SK-N-SH (cell line): ENCODE measurements at regions not wholly inside any gene's neighbourhood (a gene's known extent, or its start where the extent isn't known, plus 50 kb on each side); places are given as distances from the start of the nearest gene placed in this dataset.
A peak's percentile ranks its signal among the peaks of the same experiment; 100 is the strongest.
"Not testable (repeated sequence)": the region's sequence is repeated elsewhere in the genome, so short reads cannot be mapped to it uniquely, and the experiment has no call there.

Experiments used
- CTCF ChIA-PET: fragments of 300-600, 350-600 bp; formaldehyde crosslinking; extraction: SDS; loops from one replicate; lab custom pipeline; 2021; lab: Yijun Ruan, JAX
- POLR2A ChIA-PET: fragments of 350-600 bp; sonication (Branson Sonifier 250); formaldehyde crosslinking; extraction: SDS; loops from one replicate; lab custom pipeline; 2020; ENCODE audit warnings: antibody characterized with exemption, inconsistent platforms; lab: Yijun Ruan, JAX
- DNase-seq: peaks from one replicate; pipeline ENCODE4 v3.0.0; 2012
- H2AFZ ChIP-seq: fragments of 200-600 bp; sonication (generic); 2 replicates; pipeline ENCODE4 v1.8.1; 2016; ENCODE audit warnings: antibody characterized with exemption, mild to moderate bottlenecking, low read depth
- H3F3A ChIP-seq: fragments of 200-600 bp; sonication (generic); replicated peaks from 2 replicates; pipeline ENCODE3; 2016; ENCODE audit warnings: antibody characterized with exemption, mild to moderate bottlenecking; ENCODE audit not compliant: insufficient read depth
- H3K27ac ChIP-seq, 2 experiments: fragments of 200-500 bp in 1 of 2; fragments of 200-600 bp in 1 of 2; sonication (Bioruptor generic) in 1 of 2; sonication (generic), shearing (Covaris generic) in 1 of 2; 2 replicates each; pipeline versions ENCODE4 v1.5.1 to v1.6.1; 2014 to 2016; ENCODE audit warnings: low read depth in 2 of 2, inconsistent platforms in 1 of 2, low read length in 1 of 2, mild to moderate bottlenecking in 1 of 2, mixed read lengths in 1 of 2
- H3K27me3 ChIP-seq: fragments of 200-600 bp; sonication (generic), shearing (Covaris generic); 2 replicates; pipeline ENCODE4 v1.6.1; 2016; ENCODE audit warnings: mixed run types; ENCODE audit not compliant: insufficient read depth
- H3K36me3 ChIP-seq, 2 experiments: fragments of 200-500 bp in 1 of 2; fragments of 200-600 bp in 1 of 2; sonication (Bioruptor generic) in 1 of 2; sonication (generic) in 1 of 2; replicated peaks in 1 of 2; 2 replicates each; pipeline versions ENCODE3 to v1.5.1; 2014 to 2016; ENCODE audit warnings: low read length in 1 of 2, mild to moderate bottlenecking in 1 of 2; ENCODE audit not compliant: insufficient read depth in 2 of 2, control insufficient read depth in 1 of 2
- H3K4me1 ChIP-seq, 2 experiments: fragments of 200-500 bp in 1 of 2; fragments of 200-600 bp in 1 of 2; sonication (Bioruptor generic) in 1 of 2; sonication (generic), shearing (Covaris generic) in 1 of 2; 2 replicates each; pipeline versions ENCODE4 v1.5.1 to v1.6.1; 2014 to 2016; ENCODE audit warnings: low read depth in 1 of 2, low read length in 1 of 2, mixed run types in 1 of 2; ENCODE audit not compliant: insufficient read depth in 2 of 2, control insufficient read depth in 1 of 2
- H3K4me2 ChIP-seq: fragments of 200-600 bp; sonication (generic), shearing (Covaris generic); 2 replicates; pipeline ENCODE4 v1.6.1; 2017; ENCODE audit warnings: mixed run types
- H3K4me3 ChIP-seq, 2 experiments: fragments of 200-500 bp in 1 of 2; fragments of 200-600 bp in 1 of 2; sonication (Bioruptor generic) in 1 of 2; sonication (generic), shearing (Covaris generic) in 1 of 2; 2 replicates each; pipeline versions ENCODE4 v1.5.1 to v1.8.1; 2014 to 2016; ENCODE audit warnings: low read depth in 2 of 2, inconsistent platforms in 1 of 2, low read length in 1 of 2, mild to moderate bottlenecking in 1 of 2, mixed read lengths in 1 of 2, moderate library complexity in 1 of 2
- H3K79me2 ChIP-seq: fragments of 200-600 bp; sonication (generic); 2 replicates; pipeline ENCODE4 v1.8.1; 2017; ENCODE audit warnings: mild to moderate bottlenecking; ENCODE audit not compliant: insufficient read depth
- H3K9ac ChIP-seq: fragments of 200-600 bp; sonication (generic); 2 replicates; pipeline ENCODE4 v1.6.1; 2017; ENCODE audit warnings: mixed run types
- H3K9me2 ChIP-seq: fragments of 200-600 bp; sonication (generic); 2 replicates; pipeline ENCODE4 v1.6.1; 2017; ENCODE audit warnings: mixed run types
- H3K9me3 ChIP-seq: fragments of 200-600 bp; sonication (generic); 2 replicates; pipeline ENCODE4 v1.6.1; 2017; ENCODE audit warnings: mixed run types, mild to moderate bottlenecking, moderate library complexity
- H4K20me1 ChIP-seq: fragments of 200-600 bp; sonication (generic); 2 replicates; pipeline ENCODE4 v1.6.1; 2017; ENCODE audit warnings: mild to moderate bottlenecking, mixed run types; ENCODE audit not compliant: insufficient read depth
- CHD2 ChIP-seq: fragments of 150-350 bp; IDR thresholded peaks from 2 replicates; pipeline ENCODE4 v1.6.1; 2018; ENCODE audit warnings: low read length; ENCODE audit not compliant: partially characterized antibody
- ELF1 ChIP-seq: IDR thresholded peaks from 2 replicates; pipeline ENCODE4 v1.4.0; 2012
- EZH2phosphoT487 ChIP-seq: fragments of 200-600 bp; sonication (generic); IDR thresholded peaks from 2 replicates; pipeline ENCODE4 v1.6.1; 2017; ENCODE audit warnings: low read depth, mixed run types, mild to moderate bottlenecking, antibody characterized with exemption, moderate library complexity, borderline replicate concordance
- FOSL2 ChIP-seq: IDR thresholded peaks from 2 replicates; pipeline ENCODE4 v1.4.0; 2012; ENCODE audit warnings: low read depth, mild to moderate bottlenecking, moderate library complexity, borderline replicate concordance
- FOXJ3 ChIP-seq: sonication (generic); formaldehyde crosslinking; IDR thresholded peaks from 2 replicates; pipeline ENCODE4 v1.5.1; 2020; ENCODE audit warnings: mild to moderate bottlenecking, missing genetic modification reagents
- FOXM1 ChIP-seq: IDR thresholded peaks from 2 replicates; pipeline ENCODE4 v1.4.0; 2012; ENCODE audit warnings: low read depth, mild to moderate bottlenecking
- GATA2 ChIP-seq: sonication (generic); formaldehyde crosslinking; IDR thresholded peaks from 2 replicates; pipeline ENCODE4 v1.5.0; 2020; ENCODE audit warnings: mild to moderate bottlenecking, missing genetic modification reagents
- JUND ChIP-seq: IDR thresholded peaks from 2 replicates; pipeline ENCODE4 v1.4.0; 2012
- MAX ChIP-seq: IDR thresholded peaks from 2 replicates; pipeline ENCODE4 v1.4.0; 2012; ENCODE audit warnings: low read depth
- MXI1 ChIP-seq: IDR thresholded peaks from 2 replicates; pipeline ENCODE4 v1.6.1; 2012; ENCODE audit warnings: mild to moderate bottlenecking, low read depth, low read length, improper control_type of control experiment
- NFIC ChIP-seq: IDR thresholded peaks from 2 replicates; pipeline ENCODE4 v1.4.0; 2012; ENCODE audit warnings: borderline replicate concordance
- NRF1 ChIP-seq: IDR thresholded peaks from 2 replicates; pipeline ENCODE4 v1.6.1; 2012; ENCODE audit warnings: low read depth, mild to moderate bottlenecking, low read length
- POLR2AphosphoS5 ChIP-seq: IDR thresholded peaks from 2 replicates; pipeline ENCODE4 v1.6.1; 2012; ENCODE audit warnings: low read depth, low read length
- TAF1 ChIP-seq: IDR thresholded peaks from 2 replicates; pipeline ENCODE4 v1.6.1; 2012; ENCODE audit warnings: low read depth, mild to moderate bottlenecking, low read length, moderate library complexity, borderline replicate concordance
- TCF12 ChIP-seq: IDR thresholded peaks from 2 replicates; pipeline ENCODE4 v1.4.0; 2012
- USF1 ChIP-seq: IDR thresholded peaks from 2 replicates; pipeline ENCODE4 v1.4.0; 2012; ENCODE audit warnings: low read depth, borderline replicate concordance
- USF2 ChIP-seq: fragments of 150-350 bp; IDR thresholded peaks from 2 replicates; pipeline ENCODE4 v1.6.1; 2017; ENCODE audit warnings: antibody characterized with exemption, low read length, low read depth, borderline replicate concordance
- YY1 ChIP-seq: IDR thresholded peaks from 2 replicates; pipeline ENCODE4 v1.4.0; 2012; ENCODE audit warnings: low read depth, mild to moderate bottlenecking
- WGBS: methylation state at CpG from one replicate; pipeline ENCODE4 v1.1.6; 2017; ENCODE audit warnings: low lambda C conversion rate; 5-methylcytosine and 5-hydroxymethylcytosine counted together

GRCh38 chr1:105626276-105626987, 1430.0 kb upstream of the PRMT6 start:
- no peaks in the 10 kb centered on the region for H3K27me3 ChIP-seq
- H3F3A ChIP-seq = no peaks in the 10 kb centered on the region
- no peak for DNase-seq
- no peak overlapping the region for H3K4me3 ChIP-seq
- CTCF ChIA-PET = interaction anchor here (0.8 to 1.1 kb wide), 2 partner anchors 15 to 16 kb away, joined by 3 read pairs; no protein-coding TSS in a partner anchor
- 58% methylated on average over 6 of the region's 6 CpGs for WGBS
- H3K9ac ChIP-seq = no peak overlapping the region
- no peak overlapping the region for H3K27ac ChIP-seq
- POLR2A ChIA-PET = no interaction called here
- H4K20me1 ChIP-seq = no peaks in the 10 kb centered on the region
- H3K36me3 ChIP-seq = no peaks in the 10 kb centered on the region
- no peaks in the 10 kb centered on the region for H3K79me2 ChIP-seq
- no peak overlapping the region for H3K4me2 ChIP-seq
- no peaks in the 10 kb centered on the region for H3K9me3 ChIP-seq
- no peak overlapping the region for H2AFZ ChIP-seq
- no peaks in the 10 kb centered on the region for H3K4me1 ChIP-seq
- H3K9me2 ChIP-seq = no peaks in the 10 kb centered on the region
- TF ChIP-seq TAF1 = no peak
- no peak for TF ChIP-seq CHD2
- TF ChIP-seq MAX = no peak
- TF ChIP-seq JUND = no peak

- H3K79me2 ChIP-seq, H2AFZ ChIP-seq, H4K20me1 ChIP-seq, H3K9me2 ChIP-seq, H3F3A ChIP-seq, H3K9ac ChIP-seq, H3K36me3 ChIP-seq, POLR2A ChIA-PET, H3K27me3 ChIP-seq, DNase-seq, H3K4me2 ChIP-seq, H3K9me3 ChIP-seq, H3K27ac ChIP-seq, H3K4me1 ChIP-seq, H3K4me3 ChIP-seq: not testable (repeated sequence)
- CTCF ChIA-PET = interaction anchor here (0.6 to 2.0 kb wide), 2 partner anchors 13 to 311 kb away, joined by 3 to 5 read pairs; no protein-coding TSS in a partner anchor
- 48% methylated on average over 2 of the region's 36 CpGs for WGBS
Measured at GRCh38 chr1:105631153-105631744, 1425.2 kb upstream of the PRMT6 start.

GRCh38 chr1:105632342-105633196, 1423.9 kb upstream of the PRMT6 start:
- ChIA-PET CTCF (interaction anchor here (2.0 kb wide), 1 partner anchor 12 kb away, joined by 5 read pairs; no protein-coding TSS in a partner anchor), POLR2A (no interaction called here)
- peak; percentile 73 for DNase-seq
- Histone ChIP-seq H3K9me3 (no peaks in the 10 kb centered on the region), H4K20me1 (no peaks in the 10 kb centered on the region), H3K9me2 (no peaks in the 10 kb centered on the region), H3K4me1 (peaks cover 0 to 8% of the 10 kb centered on the region in 2 experiments; a peak in 1 of 4 replicates), H3K9ac (no peak overlapping the region), H3K4me3 (no peak overlapping the region), H3K79me2 (no peaks in the 10 kb centered on the region), H3K4me2 (no peak overlapping the region), H3K36me3 (no peaks in the 10 kb centered on the region), H2AFZ (no peak overlapping the region), H3K27ac (no peak overlapping the region), H3F3A (no peaks in the 10 kb centered on the region), H3K27me3 (no peaks in the 10 kb centered on the region)
- 37% methylated on average over 14 of the region's 14 CpGs for WGBS
- TF ChIP-seq USF1 (no peak), MAX (no peak), USF2 (no peak), FOXM1 (no peak), JUND (no peak), EZH2phosphoT487 (no peak), ELF1 (no peak), FOXJ3 (CRISPR knock-in tag) (0 out of 2 replicates have a peak, but pooled peaks have one; percentile 28), FOSL2 (no peak), NRF1 (no peak), CHD2 (no peak), YY1 (no peak), NFIC (no peak), GATA2 (CRISPR knock-in tag) (peak; percentile 42; the same call in 1 of the 2 replicates), TCF12 (no peak), POLR2AphosphoS5 (no peak), MXI1 (no peak)
